ENCODE measurements at regions not wholly inside any gene's neighbourhood (a gene's known extent, or its start where the extent isn't known, plus 50 kb on each side); places are given as distances from the start of the nearest gene placed in this dataset.
"Not testable (repeated sequence)": the region's sequence is repeated elsewhere in the genome, so short reads cannot be mapped to it uniquely, and the experiment has no call there.

GRCh38 chr1:120542365-120542764, 127.5 kb downstream of the NBPF8 start:
- H2BK5ac ChIP-seq (ENCODE audit: low read depth, low read length, poor library complexity, severe bottlenecking); dilution Hi-C loops (cut with HindIII; ENCODE audit: low sequenced_read_pairs, unreplicated experiment): not testable (repeated sequence)

GRCh38 chr1:120542940-120543339, 128.1 kb downstream of the NBPF8 start:
- H3K79me1 ChIP-seq (ENCODE audit: low read depth in 1 of 2, low read length in 2 of 2); dilution Hi-C loops (cut with HindIII; ENCODE audit: low sequenced_read_pairs, unreplicated experiment); DNase-seq; POLR2A ChIA-PET (ENCODE audit: unreplicated experiment); H3K4me1 ChIP-seq (ENCODE audit: control insufficient read depth, insufficient read depth, low read length); BruUV-seq (replicated peaks); CTCF ChIA-PET; H3K23ac ChIP-seq (ENCODE audit: low read depth, low read length); ATAC-seq (ENCODE audit: low read depth); H3K56ac ChIP-seq (ENCODE audit: extremely low read depth, insufficient read depth, low read length); H2AFZ ChIP-seq (replicated peaks; ENCODE audit: low read length, poor library complexity); H4K8ac ChIP-seq (ENCODE audit: low read depth in 2 of 2, low read length in 2 of 2); H2AK9ac ChIP-seq (replicated peaks; ENCODE audit: low read depth, low read length, poor library complexity); H4K5ac ChIP-seq (ENCODE audit: low read depth, low read length); H4K20me1 ChIP-seq (ENCODE audit: insufficient read depth, low read length); H2BK5ac ChIP-seq (ENCODE audit: low read depth, low read length, poor library complexity, severe bottlenecking); H4K91ac ChIP-seq (ENCODE audit: insufficient read depth, low read depth, low read length); H2BK120ac ChIP-seq (ENCODE audit: low read depth, low read length); H3K4me3 ChIP-seq (ENCODE audit: insufficient read depth, low read depth, low read length); H3K18ac ChIP-seq (ENCODE audit: low read depth, low read length); H3K27ac ChIP-seq (ENCODE audit: insufficient read depth, low read length); H2BK15ac ChIP-seq (ENCODE audit: low read depth, low read length); H3K14ac ChIP-seq (replicated peaks; ENCODE audit: low read depth, low read length); H3K36me3 ChIP-seq (ENCODE audit: control insufficient read depth, insufficient read depth, low read length); H2AK5ac ChIP-seq (ENCODE audit: low read depth, low read length); H3K4ac ChIP-seq (ENCODE audit: low read depth, low read length); intact Hi-C loops (cut with micrococcal nuclease); in situ Hi-C loops (cut with MboI; ENCODE audit: low sequenced_read_pairs); H3K4me2 ChIP-seq (ENCODE audit: low read depth, low read length); H2BK20ac ChIP-seq (ENCODE audit: low read depth, low read length); H3K27me3 ChIP-seq (ENCODE audit: control insufficient read depth, insufficient read depth, low read length); H3K9me3 ChIP-seq (ENCODE audit: control insufficient read depth, insufficient read depth, low read length); H3K9me1 ChIP-seq (ENCODE audit: insufficient read depth, low read length); H3K9ac ChIP-seq (ENCODE audit: low read depth, low read length): not testable (repeated sequence)
- WGBS, 2 experiments (ENCODE audit: extremely low coverage in 2 of 2, insufficient read length in 1 of 2), result no CpG with 5 or more reads among the region's 2 CpGs

More at GRCh38 chr1:120542365-120542764, 127.5 kb downstream of the NBPF8 start:
- H2AK9ac ChIP-seq (replicated peaks; ENCODE audit: low read depth, low read length, poor library complexity); H3K4me1 ChIP-seq (ENCODE audit: control insufficient read depth, insufficient read depth, low read length); H3K18ac ChIP-seq (ENCODE audit: low read depth, low read length); in situ Hi-C loops (cut with MboI; ENCODE audit: low sequenced_read_pairs); H4K20me1 ChIP-seq (ENCODE audit: insufficient read depth, low read length); H2AK5ac ChIP-seq (ENCODE audit: low read depth, low read length); H3K27ac ChIP-seq (ENCODE audit: insufficient read depth, low read length); H3K79me1 ChIP-seq (ENCODE audit: low read depth in 1 of 2, low read length in 2 of 2); H3K23ac ChIP-seq (ENCODE audit: low read depth, low read length); H2BK20ac ChIP-seq (ENCODE audit: low read depth, low read length); H3K56ac ChIP-seq (ENCODE audit: extremely low read depth, insufficient read depth, low read length); H3K9ac ChIP-seq (ENCODE audit: low read depth, low read length); H3K27me3 ChIP-seq (ENCODE audit: control insufficient read depth, insufficient read depth, low read length); H2AFZ ChIP-seq (replicated peaks; ENCODE audit: low read length, poor library complexity); H4K8ac ChIP-seq (ENCODE audit: low read depth in 2 of 2, low read length in 2 of 2); H3K36me3 ChIP-seq (ENCODE audit: control insufficient read depth, insufficient read depth, low read length); H4K5ac ChIP-seq (ENCODE audit: low read depth, low read length); intact Hi-C loops (cut with micrococcal nuclease); H3K4me3 ChIP-seq (ENCODE audit: insufficient read depth, low read depth, low read length); POLR2A ChIA-PET (ENCODE audit: unreplicated experiment); ATAC-seq (ENCODE audit: low read depth); H3K9me1 ChIP-seq (ENCODE audit: insufficient read depth, low read length); H2BK15ac ChIP-seq (ENCODE audit: low read depth, low read length); H3K14ac ChIP-seq (replicated peaks; ENCODE audit: low read depth, low read length); H4K91ac ChIP-seq (ENCODE audit: insufficient read depth, low read depth, low read length); CTCF ChIA-PET; H3K9me3 ChIP-seq (ENCODE audit: control insufficient read depth, insufficient read depth, low read length); H3K4me2 ChIP-seq (ENCODE audit: low read depth, low read length); DNase-seq; H3K4ac ChIP-seq (ENCODE audit: low read depth, low read length); BruUV-seq (replicated peaks); H2BK120ac ChIP-seq (ENCODE audit: low read depth, low read length): not testable (repeated sequence)
- WGBS, 2 experiments (ENCODE audit: extremely low coverage in 2 of 2, insufficient read length in 1 of 2), result no CpG with 5 or more reads among the region's 2 CpGs

All from IMR-90 (cell line).